Omental fat pad (tissue), 3 donors: ENCODE measurements at regions not wholly inside any gene's neighbourhood (a gene's known extent, or its start where the extent isn't known, plus 50 kb on each side); places are given as distances from the start of the nearest gene placed in this dataset.

Source experiments
- ATAC-seq: fragments of 150-250 bp; one replicate; pipeline ENCODE4 v1.9.1; 2016; ENCODE audit warnings: mild to moderate bottlenecking, moderate library complexity; ENCODE audit not compliant: low FRiP score
- DNase-seq: peaks from one replicate; pipeline ENCODE4 v3.0.0-alpha.2; 2019; ENCODE audit warnings: low spot score
- CTCF ChIP-seq, 3 donors: fragments of 450-650 bp; IDR thresholded peaks; one replicate each; pipeline ENCODE4 v1.5.1; 2016 to 2017; ENCODE audit warnings: antibody characterized with exemption in 3 of 3, mild to moderate bottlenecking in 3 of 3, moderate library complexity in 2 of 3

DNA sequence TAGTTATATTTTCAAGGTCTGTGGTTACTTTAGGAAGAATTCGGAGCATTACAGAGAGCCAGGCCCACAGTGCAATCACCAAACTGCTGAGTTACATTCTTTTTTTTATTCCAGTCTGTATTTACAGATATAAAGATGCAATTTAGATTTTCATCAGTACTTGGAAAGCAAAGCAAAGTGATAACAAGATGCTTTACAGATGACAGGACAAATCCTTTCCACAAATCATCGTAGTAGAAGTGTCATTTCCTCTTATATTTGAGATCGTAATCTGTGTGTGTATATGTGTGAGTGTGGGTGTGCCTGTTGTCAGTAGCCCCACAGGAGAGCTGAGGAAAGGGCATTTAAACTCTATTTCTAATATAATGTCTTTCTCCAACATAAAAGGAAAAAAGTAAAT, 1893.7 kb downstream of the STIM2 start:
- ATAC-seq (no peak), DNase-seq (no peak)
- no peak for TF ChIP-seq CTCF (IDR thresholded peaks at IDR 0.05)

DNA sequence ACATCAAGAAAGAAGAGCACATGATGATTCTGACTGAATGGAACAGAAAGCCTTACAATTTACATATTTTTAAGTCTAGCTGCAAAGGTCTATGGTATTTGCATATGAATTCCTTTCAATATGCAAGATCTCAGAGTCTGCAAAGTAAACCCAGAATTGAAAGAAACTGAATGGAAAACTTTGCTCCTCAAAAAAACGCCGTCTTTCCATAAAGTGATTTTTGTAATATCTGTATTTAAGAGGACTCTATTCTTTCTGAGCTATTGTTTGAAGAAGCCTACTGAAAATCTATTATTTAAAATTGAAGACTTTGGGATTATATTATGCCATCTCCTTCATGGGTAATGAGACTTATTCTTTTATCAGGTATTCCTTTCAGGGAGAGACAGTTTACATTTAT, 1894.4 kb downstream of the STIM2 start:
- ATAC-seq (no peak), DNase-seq (no peak)
- no peak for TF ChIP-seq CTCF (IDR thresholded peaks at IDR 0.05)

- ATAC-seq (no peak), DNase-seq (no peak)
- TF ChIP-seq CTCF (IDR thresholded peaks at IDR 0.05) = no peak
These were observed 1898.4 kb downstream of the STIM2 start for GRCh38 chr4:28759064-28759463.

- no peak for TF ChIP-seq CTCF (IDR thresholded peaks at IDR 0.05)
- DNase-seq (no peak), ATAC-seq (no peak)
These were observed 1899.4 kb downstream of the STIM2 start for GRCh38 chr4:28760003-28760402.

- no peak for DNase-seq
- TF ChIP-seq CTCF (IDR thresholded peaks at IDR 0.05) = no peak
- ATAC-seq = peak; percentile 75
These were observed 1911.4 kb downstream of the STIM2 start for GRCh38 chr4:28772066-28772465.

DNA sequence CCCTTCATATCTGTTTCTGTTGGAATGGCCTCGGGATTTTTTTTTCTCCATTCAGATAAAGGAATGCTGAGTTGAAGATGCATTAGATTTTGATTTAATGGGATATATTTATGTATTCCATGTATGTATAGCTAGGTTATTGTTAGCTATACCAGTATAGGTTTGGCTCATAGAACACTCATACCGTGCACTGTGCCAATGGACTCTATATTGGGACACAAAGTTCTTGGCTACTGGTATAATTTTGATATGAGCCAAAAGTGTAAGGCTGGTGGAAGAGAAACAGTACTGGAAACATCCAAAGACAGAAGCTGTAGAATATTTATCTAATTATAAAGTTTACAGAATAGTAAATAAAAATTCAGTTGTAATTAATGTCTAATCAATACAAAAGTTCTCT, 1912.1 kb downstream of the STIM2 start:
- ATAC-seq (no peak), DNase-seq (no peak)
- TF ChIP-seq CTCF (IDR thresholded peaks at IDR 0.05) = no peak

DNA sequence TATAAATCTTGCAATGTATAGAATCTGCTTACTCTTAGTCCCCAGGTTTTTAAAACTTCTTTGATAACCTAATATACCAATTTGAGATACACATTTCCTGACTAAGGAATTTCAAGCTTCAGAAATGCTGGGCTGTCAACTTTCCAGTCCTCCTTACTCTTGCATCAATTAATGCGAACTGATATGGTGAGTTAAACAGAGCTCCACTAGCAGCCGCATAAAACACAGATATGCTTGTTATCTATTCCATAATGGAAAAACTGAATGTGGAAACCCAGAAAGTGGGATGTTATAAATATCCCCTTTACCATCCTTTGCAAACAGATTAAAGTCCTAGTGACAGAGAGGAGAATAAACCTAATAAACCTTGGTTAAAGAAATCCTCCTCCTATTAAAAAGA, 1913.7 kb downstream of the STIM2 start:
- DNase-seq (no peak), ATAC-seq (no peak)
- no peak for TF ChIP-seq CTCF (IDR thresholded peaks at IDR 0.05)
